ENCODE measurements at regions not wholly inside any gene's neighbourhood (a gene's known extent, or its start where the extent isn't known, plus 50 kb on each side); places are given as distances from the start of the nearest gene placed in this dataset.

GRCh38 chr11:127334466-127334865 lies 333.9 kb upstream of the KIRREL3 start:
- Histone ChIP-seq H3K9me3 (replicated peaks in 1 of 11) (peaks cover 0 to 18% (median 6%) of the 10 kb centered on the region in 11 experiments; a peak in 10 of 22 replicates), H4K20me1 (no peaks in the 10 kb centered on the region), H3K27ac (no peak overlapping the region), H3K9ac (no peak overlapping the region), H3K36me3 (no peaks in the 10 kb centered on the region), H3K4me2 (no peak overlapping the region), H3K27me3 (no peaks in the 10 kb centered on the region), H3K4me3 (no peak overlapping the region), H3K4me1 (no peaks in the 10 kb centered on the region)
- no peak for TF ChIP-seq Cebpa-rat (IDR thresholded peaks at IDR 0.05)

GRCh38 chr11:127332896-127333295 lies 332.3 kb upstream of the KIRREL3 start:
- TF ChIP-seq Cebpa-rat (IDR thresholded peaks at IDR 0.05) = no peak
- Histone ChIP-seq H3K4me3 (no peak overlapping the region), H3K27ac (no peak overlapping the region), H3K36me3 (no peaks in the 10 kb centered on the region), H3K9ac (no peak overlapping the region), H3K4me2 (no peak overlapping the region), H3K4me1 (no peaks in the 10 kb centered on the region), H3K9me3 (replicated peaks in 1 of 11) (peaks cover 0 to 18% (median 6%) of the 10 kb centered on the region in 11 experiments; a peak in 10 of 22 replicates), H3K27me3 (no peaks in the 10 kb centered on the region), H4K20me1 (no peaks in the 10 kb centered on the region)

- H3K4me2 ChIP-seq = no peak overlapping the region
- H4K20me1 ChIP-seq = no peaks in the 10 kb centered on the region
- H3K27me3 ChIP-seq = no peaks in the 10 kb centered on the region
- no peak for TF ChIP-seq Cebpa-rat (IDR thresholded peaks at IDR 0.05)
- H3K36me3 ChIP-seq = no peaks in the 10 kb centered on the region
- H3K27ac ChIP-seq = no peak overlapping the region
- no peak overlapping the region for H3K9ac ChIP-seq
- no peaks in the 10 kb centered on the region for H3K4me1 ChIP-seq
- peaks cover 0 to 18% (median 6%) of the 10 kb centered on the region in 11 experiments; a peak in 10 of 22 replicates for H3K9me3 ChIP-seq (replicated peaks in 1 of 11)
- H3K4me3 ChIP-seq = no peak overlapping the region
Observed at GRCh38 chr11:127330044-127330443, 329.5 kb upstream of the KIRREL3 start.

GRCh38 chr11:127308291-127308690 lies 307.7 kb upstream of the KIRREL3 start:
- Histone ChIP-seq H3K27ac (no peak overlapping the region), H3K27me3 (no peaks in the 10 kb centered on the region), H3K4me2 (no peak overlapping the region), H3K4me1 (no peaks in the 10 kb centered on the region), H3K4me3 (no peak overlapping the region), H3K9ac (no peak overlapping the region), H4K20me1 (no peaks in the 10 kb centered on the region; a peak in 1 of 22 replicates), H3K36me3 (no peaks in the 10 kb centered on the region), H3K9me3 (replicated peaks in 1 of 11) (no peaks in the 10 kb centered on the region)
- no peak for TF ChIP-seq Cebpa-rat (IDR thresholded peaks at IDR 0.05)

- TF ChIP-seq Cebpa-rat (IDR thresholded peaks at IDR 0.05) = no peak
- H3K36me3 ChIP-seq = no peaks in the 10 kb centered on the region
- H3K9ac ChIP-seq = no peak overlapping the region
- no peaks in the 10 kb centered on the region for H3K9me3 ChIP-seq (replicated peaks in 1 of 11)
- H3K27me3 ChIP-seq = no peaks in the 10 kb centered on the region
- H3K4me2 ChIP-seq = no peak overlapping the region
- no peaks in the 10 kb centered on the region; a peak in 1 of 22 replicates for H4K20me1 ChIP-seq
- no peak overlapping the region for H3K27ac ChIP-seq
- H3K4me1 ChIP-seq = no peaks in the 10 kb centered on the region
- H3K4me3 ChIP-seq = no peak overlapping the region
Observed at GRCh38 chr11:127307700-127308099, 307.1 kb upstream of the KIRREL3 start.

GRCh38 chr11:127304634-127305033 lies 304.1 kb upstream of the KIRREL3 start:
- no peak for TF ChIP-seq Cebpa-rat (IDR thresholded peaks at IDR 0.05)
- H3K9ac ChIP-seq = no peak overlapping the region
- H3K4me1 ChIP-seq = no peaks in the 10 kb centered on the region
- H4K20me1 ChIP-seq = no peaks in the 10 kb centered on the region; a peak in 1 of 22 replicates
- H3K4me2 ChIP-seq = no peak overlapping the region
- H3K27ac ChIP-seq = no peak overlapping the region
- no peak overlapping the region for H3K4me3 ChIP-seq
- H3K27me3 ChIP-seq = no peaks in the 10 kb centered on the region
- H3K9me3 ChIP-seq (replicated peaks in 1 of 11) = no peaks in the 10 kb centered on the region
- H3K36me3 ChIP-seq = no peaks in the 10 kb centered on the region

- Histone ChIP-seq H3K4me1 (peaks cover 0 to 8% (median 0%) of the 10 kb centered on the region in 10 experiments; a peak in 1 of 20 replicates), H4K20me1 (no peaks in the 10 kb centered on the region), H3K27ac (no peak overlapping the region), H3K9ac (no peak overlapping the region), H3K9me3 (replicated peaks in 1 of 11) (peaks cover 9 to 24% (median 18%) of the 10 kb centered on the region in 11 experiments; a peak in 21 of 22 replicates), H3K36me3 (no peaks in the 10 kb centered on the region), H3K27me3 (no peaks in the 10 kb centered on the region), H3K4me2 (no peak overlapping the region), H3K4me3 (no peak overlapping the region)
- TF ChIP-seq Cebpa-rat (IDR thresholded peaks at IDR 0.05) = no peak
Observed at GRCh38 chr11:127288926-127289325, 288.4 kb upstream of the KIRREL3 start.

GRCh38 chr11:127281534-127281933 lies 281.0 kb upstream of the KIRREL3 start:
- no peak overlapping the region for H3K27ac ChIP-seq
- H4K20me1 ChIP-seq = no peaks in the 10 kb centered on the region
- H3K4me3 ChIP-seq = no peak overlapping the region
- H3K4me2 ChIP-seq = no peak overlapping the region
- no peaks in the 10 kb centered on the region for H3K27me3 ChIP-seq
- no peak for TF ChIP-seq Cebpa-rat (IDR thresholded peaks at IDR 0.05)
- H3K4me1 ChIP-seq = peaks cover 0 to 17% (median 2%) of the 10 kb centered on the region in 10 experiments; a peak in 9 of 20 replicates
- no peak overlapping the region for H3K9ac ChIP-seq
- 0 out of 22 replicates have a peak, but pooled peaks cover 0 to 3% (median 0%) of the 10 kb centered on the region in 11 experiments for H3K9me3 ChIP-seq (replicated peaks in 1 of 11)
- no peaks in the 10 kb centered on the region for H3K36me3 ChIP-seq

GRCh38 chr11:127275774-127276173 lies 275.2 kb upstream of the KIRREL3 start:
- Histone ChIP-seq H3K9me3 (replicated peaks in 1 of 11) (0 out of 22 replicates have a peak, but pooled peaks cover 0 to 7% (median 0%) of the 10 kb centered on the region in 11 experiments), H4K20me1 (no peaks in the 10 kb centered on the region), H3K36me3 (no peaks in the 10 kb centered on the region), H3K4me3 (no peak overlapping the region), H3K27me3 (no peaks in the 10 kb centered on the region), H3K27ac (no peak overlapping the region), H3K4me2 (no peak overlapping the region), H3K4me1 (peaks cover 0 to 10% (median 2%) of the 10 kb centered on the region in 10 experiments; a peak in 9 of 20 replicates), H3K9ac (no peak overlapping the region)
- TF ChIP-seq Cebpa-rat (IDR thresholded peaks at IDR 0.05) = no peak

GRCh38 chr11:127274328-127274676 lies 273.7 kb upstream of the KIRREL3 start:
- Histone ChIP-seq H3K4me2 (no peak overlapping the region), H3K9ac (no peak overlapping the region), H3K27me3 (no peaks in the 10 kb centered on the region), H3K36me3 (no peaks in the 10 kb centered on the region), H4K20me1 (no peaks in the 10 kb centered on the region), H3K4me1 (peaks cover 0 to 13% (median 2%) of the 10 kb centered on the region in 10 experiments; a peak in 9 of 20 replicates), H3K9me3 (replicated peaks in 1 of 11) (0 out of 22 replicates have a peak, but pooled peaks cover 0 to 7% (median 0%) of the 10 kb centered on the region in 11 experiments), H3K4me3 (no peak overlapping the region), H3K27ac (no peak overlapping the region)
- no peak for TF ChIP-seq Cebpa-rat (IDR thresholded peaks at IDR 0.05)
